PC-3 (cell line): ENCODE measurements at regions not wholly inside any gene's neighbourhood (a gene's known extent, or its start where the extent isn't known, plus 50 kb on each side); places are given as distances from the start of the nearest gene placed in this dataset.

Experiments
- ATAC-seq: fragments of 200-7000 bp; cut with Tn5 transposase; 2 replicates; pipeline ENCODE4 v1.9.1; 2020; ENCODE audit warnings: mild to moderate bottlenecking, moderate library complexity
- BruUV-seq: library from RNA; stranded (reverse); fragments of 400-500 nt; replicated peaks from 2 replicates; lab custom pipeline; 2021; lab: Mats Ljungman, UMichigan
- CTCF ChIA-PET: fragments of 300-600 bp; sonication (Branson Sonifier 250); formaldehyde crosslinking; loops from one replicate; lab custom pipeline; 2022; ENCODE audit warnings: antibody characterized with exemption; lab: Charles Lee
- POLR2A ChIA-PET: fragments of 300-600 bp; sonication (Branson Sonifier 250); formaldehyde crosslinking; loops from one replicate; lab custom pipeline; 2022; ENCODE audit warnings: antibody characterized with exemption; ENCODE audit not compliant: unreplicated experiment; lab: Charles Lee
- DNase-seq: peaks from one replicate; pipeline ENCODE4 v3.0.0-alpha.2; 2015
- H2AFZ ChIP-seq: fragments of 300-600 bp; sonication (generic); 2 replicates; pipeline ENCODE4 v1.6.0; 2016; ENCODE audit warnings: antibody characterized with exemption, low read length
- H3F3A ChIP-seq: fragments of 300-600 bp; sonication (generic); one replicate; pipeline ENCODE4 v1.6.0; 2017; ENCODE audit warnings: antibody characterized with exemption, low read length, control low read depth, mild to moderate bottlenecking; ENCODE audit not compliant: unreplicated experiment
- H3K27ac ChIP-seq: fragments of 300-600 bp; sonication (generic); 2 replicates; pipeline ENCODE4 v1.5.1; 2016; ENCODE audit warnings: mild to moderate bottlenecking, low read length
- H3K27me3 ChIP-seq: fragments of 300-600 bp; sonication (generic); 2 replicates; pipeline ENCODE4 v1.6.1; 2016; ENCODE audit warnings: low read length, mixed read lengths
- H3K36me3 ChIP-seq: fragments of 300-600 bp; sonication (generic); 2 replicates; pipeline ENCODE4 v1.6.1; 2016; ENCODE audit warnings: low read depth, mixed run types, low read length, mixed read lengths
- H3K4me1 ChIP-seq: fragments of 300-600 bp; sonication (generic); 2 replicates; pipeline ENCODE4 v1.5.1; 2016; ENCODE audit warnings: low read length; ENCODE audit not compliant: insufficient read depth
- H3K4me2 ChIP-seq: fragments of 300-600 bp; sonication (generic); 2 replicates; pipeline ENCODE4 v1.6.0; 2016; ENCODE audit warnings: low read length
- H3K4me3 ChIP-seq: fragments of 300-600 bp; sonication (generic); 2 replicates; pipeline ENCODE4 v1.5.1; 2016; ENCODE audit warnings: mild to moderate bottlenecking, low read length, mixed read lengths
- H3K79me2 ChIP-seq: fragments of 300-600 bp; sonication (generic); 2 replicates; pipeline ENCODE4 v1.6.1; 2017; ENCODE audit warnings: low read length, mixed read lengths
- H3K9ac ChIP-seq: fragments of 300-600 bp; sonication (generic); 2 replicates; pipeline ENCODE4 v1.6.0; 2016; ENCODE audit warnings: mild to moderate bottlenecking, low read length
- H3K9me2 ChIP-seq: fragments of 300-600 bp; sonication (generic); replicated peaks from 2 replicates; pipeline ENCODE4 v1.6.1; 2016; ENCODE audit warnings: mixed run types, low read length, mixed read lengths
- H3K9me3 ChIP-seq: fragments of 300-600 bp; sonication (generic); 2 replicates; pipeline ENCODE4 v1.6.1; 2016; ENCODE audit warnings: low read length, mixed read lengths
- H4K20me1 ChIP-seq: fragments of 300-600 bp; sonication (generic); 2 replicates; pipeline ENCODE4 v1.6.1; 2016; ENCODE audit warnings: low read length, mixed read lengths
- CTCF ChIP-seq: fragments of 300-600 bp; sonication (generic); conservative IDR thresholded peaks from 2 replicates; pipeline ENCODE4 v1.5.1; 2017; ENCODE audit warnings: antibody characterized with exemption, low read depth, mild to moderate bottlenecking, low read length
- EZH2 ChIP-seq: fragments of 300-600 bp; sonication (generic); IDR thresholded peaks from one replicate; pipeline ENCODE4 v1.6.1; 2017; ENCODE audit warnings: antibody characterized with exemption, mild to moderate bottlenecking, low read length; ENCODE audit not compliant: unreplicated experiment
- EZH2phosphoT487 ChIP-seq: fragments of 300-600 bp; sonication (generic); IDR thresholded peaks from 2 replicates; pipeline ENCODE4 v1.6.1; 2018; ENCODE audit warnings: mild to moderate bottlenecking, antibody characterized with exemption, low read length, borderline replicate concordance
- intact Hi-C: fragments of 100-400 bp; cut with micrococcal nuclease; formaldehyde crosslinking; loops from 2 replicates; pipeline ENCODE4 v1.9.0; 2023

- Histone ChIP-seq H3K9me2 (no peaks in the 10 kb centered on the region), H3K36me3 (no peaks in the 10 kb centered on the region), H4K20me1 (no peaks in the 10 kb centered on the region), H3K4me2 (no peak overlapping the region), H3K9ac (no peak overlapping the region), H3F3A (no peaks in the 10 kb centered on the region), H3K27me3 (peaks cover 3% of the 10 kb centered on the region; the same call in 1 of the 2 replicates), H3K9me3 (no peaks in the 10 kb centered on the region), H3K27ac (no peak overlapping the region), H3K79me2 (no peaks in the 10 kb centered on the region), H3K4me1 (no peaks in the 10 kb centered on the region), H2AFZ (no peak overlapping the region), H3K4me3 (no peak overlapping the region)
- no peak for TF ChIP-seq EZH2
- TF ChIP-seq EZH2phosphoT487 = no peak
- TF ChIP-seq CTCF = no peak
- ATAC-seq (no peak), DNase-seq (no peak)
- no TSS peak for BruUV-seq
- intact Hi-C loops = no loop called here
- ChIA-PET CTCF (no interaction called here), POLR2A (no interaction called here)
Measured at GRCh38 chr1:30275926-30276764, 447.2 kb downstream of the MATN1 start.

- TF ChIP-seq CTCF (no peak), EZH2 (no peak), EZH2phosphoT487 (no peak)
- Histone ChIP-seq H3K4me3 (no peak overlapping the region), H3K36me3 (no peaks in the 10 kb centered on the region), H3K9ac (no peak overlapping the region), H2AFZ (no peak overlapping the region), H3K4me1 (no peaks in the 10 kb centered on the region), H3K9me3 (no peaks in the 10 kb centered on the region), H3K4me2 (no peak overlapping the region), H3K79me2 (no peaks in the 10 kb centered on the region), H3K9me2 (no peaks in the 10 kb centered on the region), H4K20me1 (no peaks in the 10 kb centered on the region), H3K27me3 (no peaks in the 10 kb centered on the region; the same call in 1 of the 2 replicates), H3F3A (no peaks in the 10 kb centered on the region), H3K27ac (no peak overlapping the region)
- ChIA-PET POLR2A (no interaction called here), CTCF (no interaction called here)
- intact Hi-C loops = no loop called here
- ATAC-seq = no peak
- no TSS peak for BruUV-seq
- no peak for DNase-seq
Measured at GRCh38 chr1:30274976-30275621, 448.3 kb downstream of the MATN1 start.
